ENCODE measurements at regions not wholly inside any gene's neighbourhood (a gene's known extent, or its start where the extent isn't known, plus 50 kb on each side); places are given as distances from the start of the nearest gene placed in this dataset.

- Histone ChIP-seq H3K4me3 (ENCODE audit: low read length) (no peak overlapping the region), H3K79me2 (ENCODE audit: low read length) (no peaks in the 10 kb centered on the region), H3K9ac (ENCODE audit: low read length) (no peak overlapping the region), H3K9me3 (ENCODE audit: insufficient read depth, low read length) (peaks cover 5% of the 10 kb centered on the region; the same call in 1 of the 2 replicates), H3K27ac (ENCODE audit: low read length) (no peak overlapping the region), H3K27me3 (ENCODE audit: low read depth, low read length) (peaks cover 26% of the 10 kb centered on the region), H3K36me3 (replicated peaks; ENCODE audit: low read depth, low read length) (no peaks in the 10 kb centered on the region), H3K4me1 (ENCODE audit: low read length) (no peaks in the 10 kb centered on the region), H4K20me1 (ENCODE audit: insufficient read depth, low read length) (no peaks in the 10 kb centered on the region), H3K4me2 (ENCODE audit: low read length) (no peak overlapping the region), H2AFZ (ENCODE audit: low read depth, low read length) (no peak overlapping the region)
- no peak for TF ChIP-seq CTCF (IDR thresholded peaks at IDR 0.05; ENCODE audit: low read depth, low read length)
Observed at GRCh38 chr20:48395816-48396546, 431.8 kb downstream of the PREX1 start.

- Histone ChIP-seq H2AFZ (ENCODE audit: low read depth, low read length) (no peak overlapping the region), H3K9me3 (ENCODE audit: insufficient read depth, low read length) (peaks cover 9% of the 10 kb centered on the region; the same call in 1 of the 2 replicates), H3K36me3 (replicated peaks; ENCODE audit: low read depth, low read length) (no peaks in the 10 kb centered on the region), H4K20me1 (ENCODE audit: insufficient read depth, low read length) (no peaks in the 10 kb centered on the region), H3K27me3 (ENCODE audit: low read depth, low read length) (peaks cover 34% of the 10 kb centered on the region), H3K4me2 (ENCODE audit: low read length) (no peak overlapping the region), H3K4me3 (ENCODE audit: low read length) (no peak overlapping the region), H3K79me2 (ENCODE audit: low read length) (no peaks in the 10 kb centered on the region), H3K4me1 (ENCODE audit: low read length) (no peaks in the 10 kb centered on the region), H3K9ac (ENCODE audit: low read length) (no peak overlapping the region), H3K27ac (ENCODE audit: low read length) (no peak overlapping the region)
- TF ChIP-seq CTCF (IDR thresholded peaks at IDR 0.05; ENCODE audit: low read depth, low read length) (no peak), EZH2phosphoT487 (IDR thresholded peaks at IDR 0.05; ENCODE audit: low read depth) (no peak)
Observed at GRCh38 chr20:48394415-48395081, 433.3 kb downstream of the PREX1 start.

GRCh38 chr20:48393737-48394314 is 434.0 kb downstream of the PREX1 start:
- Histone ChIP-seq H3K4me3 (ENCODE audit: low read length) (no peak overlapping the region), H3K9ac (ENCODE audit: low read length) (no peak overlapping the region), H3K36me3 (replicated peaks; ENCODE audit: low read depth, low read length) (no peaks in the 10 kb centered on the region), H3K9me3 (ENCODE audit: insufficient read depth, low read length) (peaks cover 9% of the 10 kb centered on the region; the same call in 1 of the 2 replicates), H3K4me1 (ENCODE audit: low read length) (no peaks in the 10 kb centered on the region), H3K4me2 (ENCODE audit: low read length) (no peak overlapping the region), H3K27me3 (ENCODE audit: low read depth, low read length) (peaks cover 38% of the 10 kb centered on the region), H2AFZ (ENCODE audit: low read depth, low read length) (no peak overlapping the region), H4K20me1 (ENCODE audit: insufficient read depth, low read length) (no peaks in the 10 kb centered on the region), H3K79me2 (ENCODE audit: low read length) (no peaks in the 10 kb centered on the region), H3K27ac (ENCODE audit: low read length) (no peak overlapping the region)
- no peak for TF ChIP-seq EZH2phosphoT487 (IDR thresholded peaks at IDR 0.05; ENCODE audit: low read depth)
- TF ChIP-seq CTCF (IDR thresholded peaks at IDR 0.05; ENCODE audit: low read depth, low read length) = no peak

GRCh38 chr20:48393311-48393685 is 434.5 kb downstream of the PREX1 start:
- H3K9me3 ChIP-seq (ENCODE audit: insufficient read depth, low read length) = peaks cover 9% of the 10 kb centered on the region; the same call in 1 of the 2 replicates
- H3K4me1 ChIP-seq (ENCODE audit: low read length) = no peaks in the 10 kb centered on the region
- H3K79me2 ChIP-seq (ENCODE audit: low read length) = no peaks in the 10 kb centered on the region
- H2AFZ ChIP-seq (ENCODE audit: low read depth, low read length) = no peak overlapping the region
- H3K27me3 ChIP-seq (ENCODE audit: low read depth, low read length) = peaks cover 38% of the 10 kb centered on the region
- no peak overlapping the region for H3K4me3 ChIP-seq (ENCODE audit: low read length)
- TF ChIP-seq EZH2phosphoT487 (IDR thresholded peaks at IDR 0.05; ENCODE audit: low read depth) (no peak), CTCF (IDR thresholded peaks at IDR 0.05; ENCODE audit: low read depth, low read length) (no peak)
- no peaks in the 10 kb centered on the region for H3K36me3 ChIP-seq (replicated peaks; ENCODE audit: low read depth, low read length)
- H4K20me1 ChIP-seq (ENCODE audit: insufficient read depth, low read length) = no peaks in the 10 kb centered on the region
- H3K9ac ChIP-seq (ENCODE audit: low read length) = no peak overlapping the region
- H3K27ac ChIP-seq (ENCODE audit: low read length) = no peak overlapping the region
- H3K4me2 ChIP-seq (ENCODE audit: low read length) = no peak overlapping the region
